HEK293 (cell line): ENCODE measurements at regions not wholly inside any gene's neighbourhood (a gene's known extent, or its start where the extent isn't known, plus 50 kb on each side); places are given as distances from the start of the nearest gene placed in this dataset.

Experiments used
- CTCF ChIA-PET: fragments of 350-600 bp; formaldehyde crosslinking; extraction: SDS; loops from one replicate; lab custom pipeline; 2021; ENCODE audit warnings: antibody characterized with exemption; lab: Yijun Ruan, JAX
- POLR2A ChIA-PET: fragments of 300-600 bp; formaldehyde crosslinking; extraction: SDS; loops from one replicate; lab custom pipeline; 2020; ENCODE audit warnings: antibody characterized with exemption, inconsistent platforms; lab: Yijun Ruan, JAX
- H3K27ac ChIP-seq: fragments of 200-500 bp; sonication (Bioruptor generic); 2 replicates; pipeline ENCODE4 v1.5.1; 2014; ENCODE audit warnings: low read depth, low read length, control low read depth, inconsistent platforms; ENCODE audit errors: extremely low read depth
- H3K36me3 ChIP-seq, 2 experiments: fragments of 200-500 bp in 1 of 2; sonication (Bioruptor generic) in 1 of 2; 1 replicate in 1 of 2; 2 replicates in 1 of 2; pipeline ENCODE4 v1.5.1; 2014 to 2017; ENCODE audit warnings: inconsistent platforms in 2 of 2, low read length in 2 of 2; ENCODE audit not compliant: control insufficient read depth in 2 of 2, insufficient read depth in 1 of 2
- H3K4me1 ChIP-seq: fragments of 200-500 bp; sonication (Bioruptor generic); 2 replicates; pipeline ENCODE4 v1.5.1; 2014; ENCODE audit warnings: mild to moderate bottlenecking, low read length, inconsistent platforms; ENCODE audit not compliant: control insufficient read depth, insufficient read depth
- H3K4me3 ChIP-seq: 2 replicates; pipeline ENCODE4 v1.5.1; 2011; ENCODE audit warnings: low read depth, mild to moderate bottlenecking, control low read depth, low read length, moderate library complexity
- H3K9me3 ChIP-seq: fragments of 200-500 bp; sonication (Bioruptor generic); 2 replicates; pipeline ENCODE4 v1.5.1; 2014; ENCODE audit warnings: low read depth, low read length, inconsistent platforms; ENCODE audit not compliant: control insufficient read depth, insufficient read depth
- PRDM6 ChIP-seq: fragments of 450-650 bp; formaldehyde crosslinking; IDR thresholded peaks from 2 replicates; pipeline ENCODE4 v1.5.1; 2017; ENCODE audit warnings: missing biosample characterization, missing genetic modification characterization
- ZFP69B ChIP-seq: fragments of 450-650 bp; formaldehyde crosslinking; IDR thresholded peaks from 2 replicates; pipeline ENCODE4 v1.5.1; 2016; ENCODE audit warnings: missing biosample characterization, missing genetic modification characterization
- ZNF148 ChIP-seq: fragments of 450-650 bp; formaldehyde crosslinking; IDR thresholded peaks from 2 replicates; pipeline ENCODE4 v1.5.0; 2017; ENCODE audit warnings: missing biosample characterization, missing genetic modification characterization, borderline replicate concordance
- ZNF155 ChIP-seq: fragments of 450-650 bp; formaldehyde crosslinking; IDR thresholded peaks from 2 replicates; pipeline ENCODE4 v1.5.1; 2016; ENCODE audit warnings: missing biosample characterization, missing genetic modification characterization
- ZNF174 ChIP-seq: fragments of 450-650 bp; formaldehyde crosslinking; IDR thresholded peaks from 2 replicates; pipeline ENCODE4 v1.5.0; 2017; ENCODE audit warnings: missing biosample characterization, mild to moderate bottlenecking, missing genetic modification characterization
- ZNF239 ChIP-seq: fragments of 450-650 bp; formaldehyde crosslinking; IDR thresholded peaks from 2 replicates; pipeline ENCODE4 v1.5.1; 2016; ENCODE audit warnings: missing biosample characterization, missing genetic modification characterization
- ZNF248 ChIP-seq: fragments of 450-650 bp; formaldehyde crosslinking; IDR thresholded peaks from 2 replicates; pipeline ENCODE4 v1.5.1; 2017; ENCODE audit warnings: missing biosample characterization, missing genetic modification characterization
- ZNF280C ChIP-seq: fragments of 450-650 bp; formaldehyde crosslinking; IDR thresholded peaks from 2 replicates; pipeline ENCODE4 v1.5.1; 2016; ENCODE audit warnings: missing biosample characterization, missing genetic modification characterization
- ZNF302 ChIP-seq: fragments of 450-650 bp; formaldehyde crosslinking; IDR thresholded peaks from 2 replicates; pipeline ENCODE4 v1.5.1; 2016; ENCODE audit warnings: missing biosample characterization, missing genetic modification characterization, low read depth
- ZNF354C ChIP-seq: fragments of 450-650 bp; formaldehyde crosslinking; IDR thresholded peaks from 2 replicates; pipeline ENCODE4 v1.5.1; 2016; ENCODE audit warnings: missing biosample characterization, missing genetic modification characterization, low read depth, borderline replicate concordance
- ZNF394 ChIP-seq: fragments of 450-650 bp; formaldehyde crosslinking; IDR thresholded peaks from 2 replicates; pipeline ENCODE4 v1.5.1; 2016; ENCODE audit warnings: missing biosample characterization, missing genetic modification characterization, mild to moderate bottlenecking, moderate library complexity, borderline replicate concordance
- ZNF513 ChIP-seq: fragments of 450-650 bp; IDR thresholded peaks from 2 replicates; pipeline ENCODE4 v1.5.1; 2018; ENCODE audit warnings: missing biosample characterization, missing genetic modification characterization
- ZNF645 ChIP-seq: fragments of 450-650 bp; formaldehyde crosslinking; IDR thresholded peaks from 2 replicates; pipeline ENCODE4; 2016; ENCODE audit warnings: missing biosample characterization, missing genetic modification characterization
- ZNF692 ChIP-seq: fragments of 450-650 bp; formaldehyde crosslinking; IDR thresholded peaks from 2 replicates; pipeline ENCODE4 v1.5.1; 2016; ENCODE audit warnings: missing biosample characterization, missing genetic modification characterization
- ZNF701 ChIP-seq: fragments of 450-650 bp; formaldehyde crosslinking; IDR thresholded peaks from 2 replicates; pipeline ENCODE4 v1.5.1; 2016; ENCODE audit warnings: missing biosample characterization, missing genetic modification characterization
- ZNF768 ChIP-seq: fragments of 450-650 bp; formaldehyde crosslinking; IDR thresholded peaks from 2 replicates; pipeline ENCODE4 v1.5.1; 2018; ENCODE audit warnings: missing biosample characterization, mild to moderate bottlenecking, missing genetic modification characterization
- ZNF791 ChIP-seq: fragments of 450-650 bp; formaldehyde crosslinking; IDR thresholded peaks from 2 replicates; pipeline ENCODE4 v1.5.1; 2016; ENCODE audit warnings: missing biosample characterization, missing genetic modification characterization
- ZNF830 ChIP-seq: fragments of 450-650 bp; IDR thresholded peaks from 2 replicates; pipeline ENCODE4 v1.5.0; 2018; ENCODE audit warnings: missing biosample characterization, missing genetic modification characterization, low read depth, mild to moderate bottlenecking, moderate library complexity

- TF ChIP-seq ZNF394, result no peak
- no peak for TF ChIP-seq ZNF302 (tag by site-specific recombination)
- no peak for TF ChIP-seq ZFP69B
- TF ChIP-seq ZNF645, result no peak
- no peak for TF ChIP-seq ZNF513 (tag by site-specific recombination)
- TF ChIP-seq ZNF701 (tag by site-specific recombination), result no peak
- no peak for TF ChIP-seq ZNF830
- no peak for TF ChIP-seq ZNF768 (tag by site-specific recombination)
- TF ChIP-seq PRDM6, result no peak
- TF ChIP-seq ZNF248 (tag by site-specific recombination), result no peak
These were observed 77.0 kb upstream of the INHBA start (continued) for GRCh38 chr7:41779918-41780317.

GRCh38 chr7:41777894-41778596, 75.2 kb upstream of the INHBA start:
- Histone ChIP-seq H3K27ac (no peak overlapping the region), H3K4me1 (no peaks in the 10 kb centered on the region), H3K4me3 (no peak overlapping the region), H3K36me3 (no peaks in the 10 kb centered on the region), H3K9me3 (no peaks in the 10 kb centered on the region)
- POLR2A ChIA-PET, result no interaction called here
- CTCF ChIA-PET, result no interaction called here
- TF ChIP-seq ZNF280C (no peak), ZNF148 (tag by site-specific recombination) (no peak), ZNF692 (tag by site-specific recombination) (no peak), ZNF155 (tag by site-specific recombination) (no peak), ZNF174 (no peak), ZNF791 (tag by site-specific recombination) (no peak), ZNF354C (tag by site-specific recombination) (no peak), ZNF239 (no peak)
